D721Med (cell line): ENCODE measurements at regions not wholly inside any gene's neighbourhood (a gene's known extent, or its start where the extent isn't known, plus 50 kb on each side); places are given as distances from the start of the nearest gene placed in this dataset.

Experiments
- DNase-seq: peaks from one replicate; pipeline ENCODE4 v3.0.0; 2011; ENCODE audit warnings: low spot score; ENCODE audit not compliant: insufficient read length
- FAIRE-seq: peaks from 2 replicates; lab custom pipeline; 2011; peaks lifted over from hg19 to GRCh38; lab: Jason Lieb, UNC
- TF ChIP-seq, protein P1 (sequence below): IDR thresholded peaks from 2 replicates; pipeline ENCODE4 v1.5.1; 2012; ENCODE audit warnings: mild to moderate bottlenecking, control low read depth; ENCODE audit not compliant: insufficient read depth; ENCODE audit errors: missing control alignments

DNA sequence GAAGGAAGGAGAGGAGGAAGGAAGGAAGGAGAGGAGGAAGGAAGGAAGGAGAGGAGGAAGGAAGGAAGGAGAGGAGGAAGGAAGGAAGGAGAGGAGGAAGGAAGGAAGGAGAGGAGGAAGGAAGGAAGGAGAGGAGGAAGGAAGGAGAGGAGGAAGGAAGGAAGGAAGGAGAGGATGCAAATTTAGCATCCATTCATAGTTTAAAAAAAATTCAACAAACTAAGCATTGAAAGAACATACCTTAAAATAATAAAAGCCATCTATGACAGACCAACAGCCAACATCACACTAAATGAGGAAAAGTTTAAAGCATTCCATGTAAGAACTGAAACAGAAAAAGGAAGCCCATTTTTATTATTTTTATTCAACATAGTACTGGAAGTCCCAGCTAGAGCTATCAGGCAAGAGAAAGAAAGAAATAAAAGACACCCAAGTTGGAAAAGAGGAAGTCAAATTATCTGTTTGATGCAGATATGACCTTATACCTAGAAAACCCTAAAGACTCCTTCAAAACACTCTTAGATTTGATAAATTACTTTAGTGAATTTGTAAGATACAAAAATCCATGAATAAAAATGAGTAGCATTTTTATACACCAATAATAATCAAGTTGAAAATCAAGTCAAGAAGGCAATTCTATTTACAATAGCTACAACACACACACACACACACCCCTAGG, 52.2 kb upstream of the FXR1 start:
- no peak for DNase-seq
- FAIRE-seq: no peak
- TF ChIP-seq, protein P1, sequence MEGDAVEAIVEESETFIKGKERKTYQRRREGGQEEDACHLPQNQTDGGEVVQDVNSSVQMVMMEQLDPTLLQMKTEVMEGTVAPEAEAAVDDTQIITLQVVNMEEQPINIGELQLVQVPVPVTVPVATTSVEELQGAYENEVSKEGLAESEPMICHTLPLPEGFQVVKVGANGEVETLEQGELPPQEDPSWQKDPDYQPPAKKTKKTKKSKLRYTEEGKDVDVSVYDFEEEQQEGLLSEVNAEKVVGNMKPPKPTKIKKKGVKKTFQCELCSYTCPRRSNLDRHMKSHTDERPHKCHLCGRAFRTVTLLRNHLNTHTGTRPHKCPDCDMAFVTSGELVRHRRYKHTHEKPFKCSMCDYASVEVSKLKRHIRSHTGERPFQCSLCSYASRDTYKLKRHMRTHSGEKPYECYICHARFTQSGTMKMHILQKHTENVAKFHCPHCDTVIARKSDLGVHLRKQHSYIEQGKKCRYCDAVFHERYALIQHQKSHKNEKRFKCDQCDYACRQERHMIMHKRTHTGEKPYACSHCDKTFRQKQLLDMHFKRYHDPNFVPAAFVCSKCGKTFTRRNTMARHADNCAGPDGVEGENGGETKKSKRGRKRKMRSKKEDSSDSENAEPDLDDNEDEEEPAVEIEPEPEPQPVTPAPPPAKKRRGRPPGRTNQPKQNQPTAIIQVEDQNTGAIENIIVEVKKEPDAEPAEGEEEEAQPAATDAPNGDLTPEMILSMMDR: no peak
